Immature natural killer cell (primary cell): ENCODE measurements at regions not wholly inside any gene's neighbourhood (a gene's known extent, or its start where the extent isn't known, plus 50 kb on each side); places are given as distances from the start of the nearest gene placed in this dataset.

Experiments used
- DNase-seq, 3 donors: peaks; one replicate each; pipeline ENCODE4 v3.0.0; 2022; ENCODE audit warnings: mixed read lengths in 1 of 3
- H3K27ac Mint-ChIP-seq, 6 donors: one replicate each; pipeline ENCODE4 v1.8.0; 2020; ENCODE audit warnings: mixed read lengths in 6 of 6, mild to moderate bottlenecking in 5 of 6, inconsistent platforms in 4 of 6, moderate library complexity in 3 of 6
- H3K27me3 Mint-ChIP-seq, 3 donors: one replicate each; pipeline ENCODE4 v1.8.0; 2020 to 2021; ENCODE audit warnings: low read depth in 3 of 3, mild to moderate bottlenecking in 3 of 3, mixed read lengths in 3 of 3, moderate library complexity in 3 of 3, inconsistent platforms in 1 of 3
- H3K36me3 Mint-ChIP-seq, 3 donors: one replicate each; pipeline ENCODE4 v1.8.0; 2020; ENCODE audit warnings: mixed read lengths in 3 of 3, inconsistent platforms in 2 of 3, mild to moderate bottlenecking in 2 of 3
- H3K4me1 Mint-ChIP-seq, 2 donors: one replicate each; pipeline ENCODE4 v1.8.0; 2020; ENCODE audit warnings: inconsistent platforms in 2 of 2, mild to moderate bottlenecking in 2 of 2, mixed read lengths in 2 of 2, moderate library complexity in 1 of 2
- H3K4me3 Mint-ChIP-seq, 5 donors: one replicate each; pipeline ENCODE4 v1.8.0; 2020; ENCODE audit warnings: mild to moderate bottlenecking in 5 of 5, mixed read lengths in 5 of 5, inconsistent platforms in 3 of 5, moderate library complexity in 3 of 5
- H3K9me3 Mint-ChIP-seq, 6 donors: one replicate each; pipeline ENCODE4 v1.8.0; 2020; ENCODE audit warnings: mild to moderate bottlenecking in 6 of 6, mixed read lengths in 6 of 6, inconsistent platforms in 4 of 6, moderate library complexity in 3 of 6

- H3K36me3 Mint-ChIP-seq, result no peaks in the 10 kb centered on the region
- no peak overlapping the region for H3K27ac Mint-ChIP-seq
- peaks cover 0 to 5% (median 0%) of the 10 kb centered on the region in 6 donors for H3K9me3 Mint-ChIP-seq
- no peak overlapping the region for H3K4me3 Mint-ChIP-seq
- no peak for DNase-seq
- peaks cover 2 to 4% (median 2%) of the 10 kb centered on the region in 3 donors for H3K27me3 Mint-ChIP-seq
- H3K4me1 Mint-ChIP-seq, result no peaks in the 10 kb centered on the region
These were observed 401.6 kb downstream of the BRD1 start for GRCh38 chr22:49426098-49426497.

- no peak overlapping the region for H3K4me3 Mint-ChIP-seq
- no peak for DNase-seq
- H3K27ac Mint-ChIP-seq, result no peak overlapping the region
- peaks cover 2 to 4% (median 2%) of the 10 kb centered on the region in 3 donors for H3K27me3 Mint-ChIP-seq
- H3K4me1 Mint-ChIP-seq, result no peaks in the 10 kb centered on the region
- peaks cover 0 to 6% (median 0%) of the 10 kb centered on the region in 6 donors for H3K9me3 Mint-ChIP-seq
- H3K36me3 Mint-ChIP-seq, result no peaks in the 10 kb centered on the region
These were observed 402.3 kb downstream of the BRD1 start for GRCh38 chr22:49425356-49425755.

- no peaks in the 10 kb centered on the region for H3K4me1 Mint-ChIP-seq
- no peak for DNase-seq
- H3K9me3 Mint-ChIP-seq, result peaks cover 0 to 6% (median 0%) of the 10 kb centered on the region in 6 donors
- no peak overlapping the region for H3K4me3 Mint-ChIP-seq
- H3K27me3 Mint-ChIP-seq, result peaks cover 2 to 4% (median 2%) of the 10 kb centered on the region in 3 donors
- H3K27ac Mint-ChIP-seq, result peak overlapping the region in 1 of 6 donors; percentile 14
- H3K36me3 Mint-ChIP-seq, result no peaks in the 10 kb centered on the region
These were observed 402.8 kb downstream of the BRD1 start for GRCh38 chr22:49424893-49425270.

- Mint-ChIP-seq H3K36me3 (peaks cover 0 to 4% (median 0%) of the 10 kb centered on the region in 3 donors), H3K9me3 (peaks cover 0 to 6% (median 0%) of the 10 kb centered on the region in 6 donors), H3K27me3 (peaks cover 2 to 5% (median 3%) of the 10 kb centered on the region in 3 donors), H3K27ac (no peak overlapping the region), H3K4me1 (no peaks in the 10 kb centered on the region), H3K4me3 (no peak overlapping the region)
- DNase-seq, result no peak
These were observed 404.5 kb downstream of the BRD1 start for GRCh38 chr22:49423125-49423650.

- no peak overlapping the region for H3K27ac Mint-ChIP-seq
- no peak overlapping the region for H3K4me3 Mint-ChIP-seq
- DNase-seq, result no peak
- H3K9me3 Mint-ChIP-seq, result peaks cover 0 to 6% (median 0%) of the 10 kb centered on the region in 6 donors
- peaks cover 2 to 5% (median 3%) of the 10 kb centered on the region in 3 donors for H3K27me3 Mint-ChIP-seq
- peaks cover 0 to 4% (median 0%) of the 10 kb centered on the region in 3 donors for H3K36me3 Mint-ChIP-seq
- no peaks in the 10 kb centered on the region for H3K4me1 Mint-ChIP-seq
These were observed 405.0 kb downstream of the BRD1 start for GRCh38 chr22:49422701-49423100.

- Mint-ChIP-seq H3K27ac (no peak overlapping the region), H3K9me3 (peaks cover 0 to 4% (median 0%) of the 10 kb centered on the region in 6 donors)
- DNase-seq, result no peak
These were observed 407.0 kb downstream of the BRD1 start for GRCh38 chr22:49420651-49421050.

GRCh38 chr22:49419661-49420060 is 408.0 kb downstream of the BRD1 start:
- no peak for DNase-seq
- no peaks in the 10 kb centered on the region for H3K4me1 Mint-ChIP-seq
- H3K27me3 Mint-ChIP-seq, result peaks cover 2 to 5% (median 2%) of the 10 kb centered on the region in 3 donors
- peaks cover 0 to 4% (median 0%) of the 10 kb centered on the region in 6 donors for H3K9me3 Mint-ChIP-seq
- peaks cover 0 to 4% (median 0%) of the 10 kb centered on the region in 3 donors for H3K36me3 Mint-ChIP-seq
- H3K27ac Mint-ChIP-seq, result no peak overlapping the region
- H3K4me3 Mint-ChIP-seq, result no peak overlapping the region

More at GRCh38 chr22:49420651-49421050, 407.0 kb downstream of the BRD1 start:
- Mint-ChIP-seq H3K36me3 (peaks cover 0 to 4% (median 0%) of the 10 kb centered on the region in 3 donors), H3K4me1 (no peaks in the 10 kb centered on the region), H3K4me3 (no peak overlapping the region), H3K27me3 (peaks cover 2 to 5% (median 2%) of the 10 kb centered on the region in 3 donors)

- Mint-ChIP-seq H3K27ac (no peak overlapping the region), H3K36me3 (peaks cover 0 to 4% (median 0%) of the 10 kb centered on the region in 3 donors)
- no peak for DNase-seq
These were observed 408.7 kb downstream of the BRD1 start for GRCh38 chr22:49418943-49419342.

GRCh38 chr22:49418341-49418894 is 409.3 kb downstream of the BRD1 start:
- no peak for DNase-seq
- Mint-ChIP-seq H3K4me3 (no peak overlapping the region), H3K27me3 (peaks cover 2 to 7% (median 2%) of the 10 kb centered on the region in 3 donors), H3K36me3 (peaks cover 0 to 4% (median 0%) of the 10 kb centered on the region in 3 donors), H3K27ac (no peak overlapping the region), H3K4me1 (no peaks in the 10 kb centered on the region), H3K9me3 (peaks cover 0 to 4% (median 0%) of the 10 kb centered on the region in 6 donors)

More at GRCh38 chr22:49418943-49419342, 408.7 kb downstream of the BRD1 start:
- no peaks in the 10 kb centered on the region for H3K4me1 Mint-ChIP-seq
- H3K27me3 Mint-ChIP-seq, result peaks cover 2 to 5% (median 2%) of the 10 kb centered on the region in 3 donors
- H3K9me3 Mint-ChIP-seq, result peaks cover 0 to 4% (median 0%) of the 10 kb centered on the region in 6 donors
- H3K4me3 Mint-ChIP-seq, result no peak overlapping the region

- H3K9me3 Mint-ChIP-seq, result peaks cover 0 to 4% (median 0%) of the 10 kb centered on the region in 6 donors
- no peaks in the 10 kb centered on the region for H3K4me1 Mint-ChIP-seq
- no peak overlapping the region for H3K27ac Mint-ChIP-seq
- H3K4me3 Mint-ChIP-seq, result no peak overlapping the region
- peaks cover 2 to 7% (median 2%) of the 10 kb centered on the region in 3 donors for H3K27me3 Mint-ChIP-seq
- DNase-seq, result no peak
- peaks cover 0 to 4% (median 0%) of the 10 kb centered on the region in 3 donors for H3K36me3 Mint-ChIP-seq
These were observed 409.8 kb downstream of the BRD1 start for GRCh38 chr22:49417833-49418232.

GRCh38 chr22:49417326-49417725 is 410.3 kb downstream of the BRD1 start:
- DNase-seq, result no peak

GRCh38 chr22:49415151-49415951 is 412.3 kb downstream of the BRD1 start:
- no peaks in the 10 kb centered on the region for H3K9me3 Mint-ChIP-seq
- no peak for DNase-seq
- H3K4me1 Mint-ChIP-seq, result no peaks in the 10 kb centered on the region
- H3K36me3 Mint-ChIP-seq, result peaks cover 0 to 4% (median 0%) of the 10 kb centered on the region in 3 donors
- peaks cover 2 to 7% (median 2%) of the 10 kb centered on the region in 3 donors for H3K27me3 Mint-ChIP-seq
- no peak overlapping the region for H3K4me3 Mint-ChIP-seq
- H3K27ac Mint-ChIP-seq, result no peak overlapping the region

More at GRCh38 chr22:49417326-49417725, 410.3 kb downstream of the BRD1 start:
- H3K9me3 Mint-ChIP-seq, result peaks cover 0 to 4% (median 0%) of the 10 kb centered on the region in 6 donors
- H3K4me3 Mint-ChIP-seq, result no peak overlapping the region
- peaks cover 0 to 4% (median 0%) of the 10 kb centered on the region in 3 donors for H3K36me3 Mint-ChIP-seq
- H3K27me3 Mint-ChIP-seq, result peaks cover 2 to 7% (median 2%) of the 10 kb centered on the region in 3 donors
- no peaks in the 10 kb centered on the region for H3K4me1 Mint-ChIP-seq
- no peak overlapping the region for H3K27ac Mint-ChIP-seq

- no peak for DNase-seq
These were observed 414.1 kb downstream of the BRD1 start for GRCh38 chr22:49413551-49413950.

GRCh38 chr22:49413146-49413545 is 414.5 kb downstream of the BRD1 start:
- H3K36me3 Mint-ChIP-seq, result no peaks in the 10 kb centered on the region
- H3K27ac Mint-ChIP-seq, result no peak overlapping the region
- no peaks in the 10 kb centered on the region for H3K4me1 Mint-ChIP-seq
- no peak overlapping the region for H3K4me3 Mint-ChIP-seq
- peaks cover 1 to 3% (median 2%) of the 10 kb centered on the region in 3 donors for H3K27me3 Mint-ChIP-seq
- DNase-seq, result no peak
- H3K9me3 Mint-ChIP-seq, result no peaks in the 10 kb centered on the region

More at GRCh38 chr22:49413551-49413950, 414.1 kb downstream of the BRD1 start:
- Mint-ChIP-seq H3K4me1 (no peaks in the 10 kb centered on the region), H3K27ac (no peak overlapping the region), H3K36me3 (no peaks in the 10 kb centered on the region), H3K4me3 (no peak overlapping the region), H3K27me3 (peaks cover 0 to 3% (median 2%) of the 10 kb centered on the region in 3 donors), H3K9me3 (no peaks in the 10 kb centered on the region)
